ENCODE measurements at regions not wholly inside any gene's neighbourhood (a gene's known extent, or its start where the extent isn't known, plus 50 kb on each side); places are given as distances from the start of the nearest gene placed in this dataset.
"Not testable (repeated sequence)": the region's sequence is repeated elsewhere in the genome, so short reads cannot be mapped to it uniquely, and the experiment has no call there.

DNA sequence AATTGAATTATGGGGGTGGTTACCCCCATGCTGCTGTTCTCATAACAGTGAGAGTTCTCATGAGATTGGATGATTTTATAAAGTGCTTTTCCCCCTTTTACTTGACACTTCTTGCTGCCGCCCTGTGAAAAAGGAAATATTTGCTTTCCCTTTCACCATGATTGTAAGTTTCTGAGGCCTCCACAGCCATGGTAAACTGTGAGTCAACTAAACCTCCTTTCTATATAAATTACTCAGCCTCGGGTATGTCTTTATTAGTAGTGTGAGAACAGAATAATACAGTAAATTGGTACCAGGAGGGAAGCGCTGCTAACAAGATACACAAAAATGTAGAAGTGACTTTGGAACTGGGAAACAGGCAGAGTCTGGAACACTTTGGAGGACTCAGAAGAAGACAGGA lies 1070.8 kb downstream of the FAM133A start:
- no peak for DNase-seq (ENCODE audit: low read depth, low spot score)
- no peak overlapping the region for H3K4me3 ChIP-seq (ENCODE audit: low read length)

- no peak overlapping the region for H3K4me3 ChIP-seq (ENCODE audit: low read length)
- no peak for DNase-seq (ENCODE audit: low read depth, low spot score)
Observed at GRCh38 chrX:94751611-94752010, 1077.6 kb downstream of the FAM133A start.

GRCh38 chrX:94752434-94753169 lies 1078.6 kb downstream of the FAM133A start:
- no peak overlapping the region for H3K4me3 ChIP-seq (ENCODE audit: low read length)
- DNase-seq (ENCODE audit: low read depth, low spot score), result no peak

DNA sequence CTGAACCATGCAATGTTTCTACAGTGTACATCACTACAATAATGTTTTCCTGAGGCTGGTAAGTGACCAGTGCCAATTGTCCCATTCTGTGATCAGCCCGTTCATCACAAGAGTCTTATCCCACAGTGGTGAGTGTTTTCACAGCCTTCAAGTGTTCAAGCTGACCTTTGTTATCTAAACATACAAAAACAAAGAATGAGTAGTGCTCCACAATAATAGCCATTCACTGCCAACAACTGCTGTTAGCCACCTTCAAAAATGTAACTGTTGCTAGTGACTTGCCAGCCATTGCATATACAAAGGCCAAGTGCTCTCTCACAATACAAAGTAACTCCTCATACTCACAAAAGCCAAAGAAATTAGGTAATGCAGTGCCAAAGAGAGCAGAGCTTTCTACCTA lies 1084.1 kb downstream of the FAM133A start:
- H3K4me3 ChIP-seq (ENCODE audit: low read length), result no peak overlapping the region
- DNase-seq (ENCODE audit: low read depth, low spot score), result no peak

DNA sequence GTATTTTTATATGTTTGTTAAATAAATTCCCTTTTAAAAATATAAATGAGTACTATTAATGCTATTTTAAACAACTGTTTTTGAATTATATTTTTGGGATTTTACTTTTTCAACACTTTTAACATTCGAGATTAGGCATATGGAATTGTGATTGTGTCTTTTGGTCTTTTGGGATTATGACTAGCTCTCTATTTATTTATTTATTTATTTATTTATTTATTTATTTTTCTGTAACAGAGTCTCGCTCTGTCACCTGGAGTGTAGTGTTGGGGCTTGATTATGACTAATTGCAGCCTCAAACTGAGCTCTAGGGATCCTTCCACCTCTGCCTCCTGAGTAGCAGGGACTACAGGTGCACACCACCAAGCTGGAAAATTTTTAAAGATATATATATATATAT lies 1101.6 kb downstream of the FAM133A start:
- no peak overlapping the region for H3K4me3 ChIP-seq (ENCODE audit: low read length)
- no peak for DNase-seq (ENCODE audit: low read depth, low spot score)

GRCh38 chrX:94813541-94813940 lies 1139.5 kb downstream of the FAM133A start:
- no peak for DNase-seq (ENCODE audit: low read depth, low spot score)
- no peak overlapping the region for H3K4me3 ChIP-seq (ENCODE audit: low read length)

DNA sequence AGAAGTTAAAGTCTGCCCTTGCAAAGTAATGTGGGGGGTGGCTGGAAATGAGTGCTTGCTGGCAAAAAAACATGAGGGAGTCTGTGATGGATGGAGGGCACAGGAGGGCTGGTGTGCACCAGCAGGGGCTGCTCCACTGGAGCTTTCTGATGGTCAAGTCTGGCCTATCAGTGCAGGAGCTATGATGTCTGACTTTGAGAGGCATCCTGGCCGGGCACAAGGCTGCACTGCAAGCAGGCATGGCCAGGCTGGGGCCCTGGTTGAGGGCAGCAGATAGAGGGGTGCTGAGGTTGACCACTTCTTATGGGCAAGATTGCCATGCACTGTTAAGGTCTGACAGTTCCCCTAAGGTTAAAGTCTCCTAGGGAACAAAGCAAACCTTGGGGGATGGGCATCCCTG lies 1140.2 kb downstream of the FAM133A start:
- DNase-seq (ENCODE audit: low read depth, low spot score), result no peak
- H3K4me3 ChIP-seq (ENCODE audit: low read length), result no peak overlapping the region

- no peak for DNase-seq (ENCODE audit: low read depth, low spot score)
- H3K4me3 ChIP-seq (ENCODE audit: low read length), result no peak overlapping the region
Observed at GRCh38 chrX:94830717-94831116, 1156.7 kb downstream of the FAM133A start.

DNA sequence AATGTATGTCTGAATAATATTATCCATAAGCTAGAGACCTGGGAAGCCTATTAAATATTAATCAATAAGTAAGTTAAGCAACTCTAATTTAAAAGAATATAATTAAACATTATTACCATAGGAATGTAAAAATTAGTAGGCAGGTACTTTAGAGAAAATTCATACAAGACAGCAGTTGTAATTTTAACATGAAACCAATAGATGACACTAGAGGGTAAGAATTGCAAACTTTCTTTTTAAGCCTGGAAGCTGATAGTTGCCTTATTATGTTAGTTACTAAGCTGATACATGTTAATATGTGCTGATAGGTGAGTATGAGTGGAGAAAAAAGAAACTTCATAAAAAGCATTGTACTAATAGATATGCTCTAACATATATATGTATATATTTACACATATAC lies 1157.4 kb downstream of the FAM133A start:
- H3K4me3 ChIP-seq (ENCODE audit: low read length), result no peak overlapping the region
- DNase-seq (ENCODE audit: low read depth, low spot score), result peak; percentile 5

DNA sequence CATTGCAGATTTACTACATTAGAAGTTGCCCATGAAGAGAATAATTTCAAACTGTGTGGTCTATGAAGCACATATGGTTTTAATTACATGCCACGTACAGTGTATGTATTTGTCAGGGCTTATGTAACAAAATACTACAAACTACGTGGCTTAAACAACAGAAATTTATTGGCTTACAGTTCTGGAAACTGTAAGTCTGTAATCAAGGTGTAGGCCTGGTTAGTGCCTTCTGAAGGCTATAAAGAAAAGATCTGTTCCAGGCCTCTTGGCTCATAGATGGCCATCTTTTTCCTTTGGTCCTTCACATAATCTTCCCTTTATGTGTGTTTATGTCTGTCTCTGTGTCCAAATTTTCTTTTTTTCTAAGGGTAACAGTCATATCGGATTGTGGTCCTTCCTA lies 1160.2 kb downstream of the FAM133A start:
- no peak for DNase-seq (ENCODE audit: low read depth, low spot score)
- no peak overlapping the region for H3K4me3 ChIP-seq (ENCODE audit: low read length)

GRCh38 chrX:94850811-94851210 lies 1176.8 kb downstream of the FAM133A start:
- no peak overlapping the region for H3K4me3 ChIP-seq (ENCODE audit: low read length)
- no peak for DNase-seq (ENCODE audit: low read depth, low spot score)

- H3K4me3 ChIP-seq (ENCODE audit: low read length), result no peak overlapping the region
- DNase-seq (ENCODE audit: low read depth, low spot score), result no peak
Observed at GRCh38 chrX:94854251-94854650, 1180.2 kb downstream of the FAM133A start.

GRCh38 chrX:94862470-94862869 lies 1188.5 kb downstream of the FAM133A start:
- H3K4me3 ChIP-seq (ENCODE audit: low read length); DNase-seq (ENCODE audit: low read depth, low spot score): not testable (repeated sequence)

DNA sequence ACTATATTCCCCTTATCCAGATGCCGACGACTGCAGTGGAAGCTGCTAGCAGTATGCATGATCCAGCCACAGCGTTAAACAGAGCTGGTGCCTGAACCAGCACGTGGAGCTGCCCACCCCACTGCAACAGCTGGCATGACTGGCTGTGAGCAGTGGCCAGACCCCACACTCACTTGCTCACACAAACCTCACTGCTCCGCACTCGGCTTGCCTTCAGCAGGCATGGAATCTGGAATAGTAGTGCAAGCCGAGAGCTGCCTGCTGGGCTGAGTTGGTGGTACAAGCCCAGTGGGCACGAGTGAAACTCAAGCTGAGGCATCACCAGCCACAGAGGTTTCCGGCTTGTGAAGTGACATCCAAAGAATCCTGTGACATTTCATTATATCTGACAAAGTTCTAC lies 1197.6 kb downstream of the FAM133A start:
- DNase-seq (ENCODE audit: low read depth, low spot score), result no peak
- H3K4me3 ChIP-seq (ENCODE audit: low read length), result no peak overlapping the region

DNA sequence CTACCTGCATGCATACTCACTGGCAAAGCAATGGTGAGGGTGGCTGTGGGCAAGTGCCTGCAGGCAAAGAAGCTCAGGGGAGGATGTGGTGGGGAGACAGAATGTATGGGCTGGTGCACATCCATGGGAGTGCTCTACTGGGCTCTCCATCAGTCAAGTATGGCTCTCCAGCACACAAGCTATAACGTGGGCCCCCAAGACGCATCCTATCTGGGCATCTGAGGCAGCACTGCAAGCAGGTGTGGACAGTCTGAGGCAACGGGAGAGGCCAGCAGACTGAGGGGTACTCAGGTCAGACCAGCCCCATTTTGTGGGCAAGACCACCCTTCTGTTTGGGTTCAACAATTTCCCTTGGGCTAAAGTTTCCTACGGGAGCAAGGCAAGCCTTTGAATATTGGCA lies 1227.8 kb downstream of the FAM133A start:
- H3K4me3 ChIP-seq (ENCODE audit: low read length), result no peak overlapping the region
- no peak for DNase-seq (ENCODE audit: low read depth, low spot score)

- DNase-seq (ENCODE audit: low read depth, low spot score), result no peak
- no peak overlapping the region for H3K4me3 ChIP-seq (ENCODE audit: low read length)
Observed at GRCh38 chrX:94908171-94908570, 1234.2 kb downstream of the FAM133A start.

- no peak for DNase-seq (ENCODE audit: low read depth, low spot score)
Observed at GRCh38 chrX:94908648-94909047, 1234.6 kb downstream of the FAM133A start.

GRCh38 chrX:94914235-94914634 lies 1240.2 kb downstream of the FAM133A start:
- H3K4me3 ChIP-seq (ENCODE audit: low read length), result no peak overlapping the region
- no peak for DNase-seq (ENCODE audit: low read depth, low spot score)

More at GRCh38 chrX:94908648-94909047, 1234.6 kb downstream of the FAM133A start:
- H3K4me3 ChIP-seq (ENCODE audit: low read length), result no peak overlapping the region

DNA sequence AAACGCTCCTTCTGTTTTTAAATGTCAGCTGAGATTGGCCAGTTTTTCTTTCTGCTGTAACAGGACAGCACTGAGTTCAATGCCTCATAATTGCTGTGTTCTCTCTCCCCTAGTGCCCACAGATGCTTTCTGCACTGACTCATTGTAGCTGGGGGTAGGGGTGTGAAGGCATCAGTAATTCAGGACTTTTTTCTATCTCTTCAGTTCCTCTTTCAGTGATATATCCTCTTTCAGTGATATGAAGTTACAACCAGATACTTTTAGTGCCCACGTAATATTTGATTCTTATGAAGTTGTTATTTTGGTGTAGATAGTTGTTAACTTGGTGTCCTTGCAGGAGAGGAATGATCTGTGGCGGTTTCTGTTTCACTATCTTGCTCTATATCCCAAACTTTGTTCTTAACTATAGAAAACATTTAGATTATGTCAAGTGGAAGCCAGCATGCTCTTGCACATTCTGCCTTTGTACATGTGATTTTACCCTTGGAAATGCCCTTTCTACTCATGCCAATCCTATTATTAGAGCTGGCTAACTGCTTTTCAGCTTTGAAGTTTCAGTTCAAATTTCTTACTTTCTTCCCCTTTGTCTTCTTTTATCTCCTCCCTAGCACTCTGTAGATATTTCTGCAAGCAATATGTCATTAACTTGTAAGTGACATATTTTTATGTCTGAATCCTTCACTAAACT lies 1258.4 kb downstream of the FAM133A start:
- no peak overlapping the region for H3K4me3 ChIP-seq (ENCODE audit: low read length)
- DNase-seq (ENCODE audit: low read depth, low spot score), result no peak

GRCh38 chrX:94936722-94937121 lies 1262.7 kb downstream of the FAM133A start:
- DNase-seq (ENCODE audit: low read depth, low spot score), result no peak
- no peak overlapping the region for H3K4me3 ChIP-seq (ENCODE audit: low read length)

- no peak overlapping the region for H3K4me3 ChIP-seq (ENCODE audit: low read length)
- DNase-seq (ENCODE audit: low read depth, low spot score), result no peak
Observed at GRCh38 chrX:94937491-94937890, 1263.5 kb downstream of the FAM133A start.

All from Jurkat, Clone E6-1 (cell line).